ENCODE measurements at regions not wholly inside any gene's neighbourhood (a gene's known extent, or its start where the extent isn't known, plus 50 kb on each side); places are given as distances from the start of the nearest gene placed in this dataset.

- no peak for DNase-seq
- Histone ChIP-seq H3K4me1 (peaks cover 4% of the 10 kb centered on the region), H3K27ac (no peak overlapping the region), H3K4me3 (no peak overlapping the region), H3K27me3 (no peaks in the 10 kb centered on the region), H3K9ac (ENCODE audit: low read depth in 2 of 2, low read length in 2 of 2) (no peak overlapping the region), H3K36me3 (no peaks in the 10 kb centered on the region), H3K9me3 (no peaks in the 10 kb centered on the region)
- no peak for TF ChIP-seq CTCF (IDR thresholded peaks at IDR 0.05)
- intact Hi-C loops (cut with DNase I), result no loop called here
Measured at GRCh38 chr9:129385211-129385934, 207.3 kb upstream of the IER5L start.

GRCh38 chr9:129384491-129385210 is 206.6 kb upstream of the IER5L start:
- peak overlapping the region; percentile 89 for H3K27ac ChIP-seq
- no peak for TF ChIP-seq CTCF (IDR thresholded peaks at IDR 0.05)
- H3K4me1 ChIP-seq, result peaks cover 4% of the 10 kb centered on the region
- H3K4me3 ChIP-seq, result no peak overlapping the region
- intact Hi-C loops (cut with DNase I), result no loop called here
- no peak for DNase-seq
- H3K9ac ChIP-seq (ENCODE audit: low read depth in 2 of 2, low read length in 2 of 2), result no peak overlapping the region
- no peaks in the 10 kb centered on the region for H3K27me3 ChIP-seq
- no peaks in the 10 kb centered on the region for H3K36me3 ChIP-seq
- H3K9me3 ChIP-seq, result no peaks in the 10 kb centered on the region

GRCh38 chr9:129383561-129384490 is 205.8 kb upstream of the IER5L start:
- peak overlapping the region; percentile 89 for H3K27ac ChIP-seq

GRCh38 chr9:129383019-129383560 is 205.0 kb upstream of the IER5L start:
- Histone ChIP-seq H3K27me3 (no peaks in the 10 kb centered on the region), H3K27ac (peak overlapping the region; percentile 89), H3K9me3 (no peaks in the 10 kb centered on the region), H3K4me3 (peak overlapping the region; percentile 47), H3K4me1 (peaks cover 4% of the 10 kb centered on the region), H3K36me3 (no peaks in the 10 kb centered on the region), H3K9ac (ENCODE audit: low read depth in 2 of 2, low read length in 2 of 2) (peak overlapping the region; percentile 76 to 95)
- intact Hi-C loops (cut with DNase I), result no loop called here
- no peak for TF ChIP-seq CTCF (IDR thresholded peaks at IDR 0.05)
- peak; percentile 89 for DNase-seq

More at GRCh38 chr9:129383561-129384490, 205.8 kb upstream of the IER5L start:
- no peaks in the 10 kb centered on the region for H3K27me3 ChIP-seq
- intact Hi-C loops (cut with DNase I), result no loop called here
- peak overlapping the region; percentile 47 for H3K4me3 ChIP-seq
- peak; percentile 78 for DNase-seq
- H3K36me3 ChIP-seq, result no peaks in the 10 kb centered on the region
- TF ChIP-seq CTCF (IDR thresholded peaks at IDR 0.05), result no peak
- peak overlapping the region; percentile 76 to 95 for H3K9ac ChIP-seq (ENCODE audit: low read depth in 2 of 2, low read length in 2 of 2)
- H3K4me1 ChIP-seq, result peaks cover 4% of the 10 kb centered on the region
- H3K9me3 ChIP-seq, result no peaks in the 10 kb centered on the region

All from colonic mucosa (tissue), 4 donors.